SK-N-SH (cell line): ENCODE measurements at regions not wholly inside any gene's neighbourhood (a gene's known extent, or its start where the extent isn't known, plus 50 kb on each side); places are given as distances from the start of the nearest gene placed in this dataset.

Source experiments
- CTCF ChIA-PET: fragments of 300-600, 350-600 bp; formaldehyde crosslinking; extraction: SDS; loops from one replicate; lab custom pipeline; 2021; lab: Yijun Ruan, JAX
- POLR2A ChIA-PET: fragments of 350-600 bp; sonication (Branson Sonifier 250); formaldehyde crosslinking; extraction: SDS; loops from one replicate; lab custom pipeline; 2020; ENCODE audit warnings: antibody characterized with exemption, inconsistent platforms; lab: Yijun Ruan, JAX
- DNase-seq: peaks from one replicate; pipeline ENCODE4 v3.0.0; 2012
- H2AFZ ChIP-seq: fragments of 200-600 bp; sonication (generic); 2 replicates; pipeline ENCODE4 v1.8.1; 2016; ENCODE audit warnings: antibody characterized with exemption, mild to moderate bottlenecking, low read depth
- H3F3A ChIP-seq: fragments of 200-600 bp; sonication (generic); replicated peaks from 2 replicates; pipeline ENCODE3; 2016; ENCODE audit warnings: antibody characterized with exemption, mild to moderate bottlenecking; ENCODE audit not compliant: insufficient read depth
- H3K27ac ChIP-seq, 2 experiments: fragments of 200-500 bp in 1 of 2; fragments of 200-600 bp in 1 of 2; sonication (Bioruptor generic) in 1 of 2; sonication (generic), shearing (Covaris generic) in 1 of 2; 2 replicates each; pipeline versions ENCODE4 v1.5.1 to v1.6.1; 2014 to 2016; ENCODE audit warnings: low read depth in 2 of 2, inconsistent platforms in 1 of 2, low read length in 1 of 2, mild to moderate bottlenecking in 1 of 2, mixed read lengths in 1 of 2
- H3K27me3 ChIP-seq: fragments of 200-600 bp; sonication (generic), shearing (Covaris generic); 2 replicates; pipeline ENCODE4 v1.6.1; 2016; ENCODE audit warnings: mixed run types; ENCODE audit not compliant: insufficient read depth
- H3K36me3 ChIP-seq, 2 experiments: fragments of 200-500 bp in 1 of 2; fragments of 200-600 bp in 1 of 2; sonication (Bioruptor generic) in 1 of 2; sonication (generic) in 1 of 2; replicated peaks in 1 of 2; 2 replicates each; pipeline versions ENCODE3 to v1.5.1; 2014 to 2016; ENCODE audit warnings: low read length in 1 of 2, mild to moderate bottlenecking in 1 of 2; ENCODE audit not compliant: insufficient read depth in 2 of 2, control insufficient read depth in 1 of 2
- H3K4me1 ChIP-seq, 2 experiments: fragments of 200-500 bp in 1 of 2; fragments of 200-600 bp in 1 of 2; sonication (Bioruptor generic) in 1 of 2; sonication (generic), shearing (Covaris generic) in 1 of 2; 2 replicates each; pipeline versions ENCODE4 v1.5.1 to v1.6.1; 2014 to 2016; ENCODE audit warnings: low read depth in 1 of 2, low read length in 1 of 2, mixed run types in 1 of 2; ENCODE audit not compliant: insufficient read depth in 2 of 2, control insufficient read depth in 1 of 2
- H3K4me2 ChIP-seq: fragments of 200-600 bp; sonication (generic), shearing (Covaris generic); 2 replicates; pipeline ENCODE4 v1.6.1; 2017; ENCODE audit warnings: mixed run types
- H3K4me3 ChIP-seq, 2 experiments: fragments of 200-500 bp in 1 of 2; fragments of 200-600 bp in 1 of 2; sonication (Bioruptor generic) in 1 of 2; sonication (generic), shearing (Covaris generic) in 1 of 2; 2 replicates each; pipeline versions ENCODE4 v1.5.1 to v1.8.1; 2014 to 2016; ENCODE audit warnings: low read depth in 2 of 2, inconsistent platforms in 1 of 2, low read length in 1 of 2, mild to moderate bottlenecking in 1 of 2, mixed read lengths in 1 of 2, moderate library complexity in 1 of 2
- H3K79me2 ChIP-seq: fragments of 200-600 bp; sonication (generic); 2 replicates; pipeline ENCODE4 v1.8.1; 2017; ENCODE audit warnings: mild to moderate bottlenecking; ENCODE audit not compliant: insufficient read depth
- H3K9ac ChIP-seq: fragments of 200-600 bp; sonication (generic); 2 replicates; pipeline ENCODE4 v1.6.1; 2017; ENCODE audit warnings: mixed run types
- H3K9me2 ChIP-seq: fragments of 200-600 bp; sonication (generic); 2 replicates; pipeline ENCODE4 v1.6.1; 2017; ENCODE audit warnings: mixed run types
- H3K9me3 ChIP-seq: fragments of 200-600 bp; sonication (generic); 2 replicates; pipeline ENCODE4 v1.6.1; 2017; ENCODE audit warnings: mixed run types, mild to moderate bottlenecking, moderate library complexity
- H4K20me1 ChIP-seq: fragments of 200-600 bp; sonication (generic); 2 replicates; pipeline ENCODE4 v1.6.1; 2017; ENCODE audit warnings: mild to moderate bottlenecking, mixed run types; ENCODE audit not compliant: insufficient read depth
- ELF1 ChIP-seq: IDR thresholded peaks from 2 replicates; pipeline ENCODE4 v1.4.0; 2012
- FOSL2 ChIP-seq: IDR thresholded peaks from 2 replicates; pipeline ENCODE4 v1.4.0; 2012; ENCODE audit warnings: low read depth, mild to moderate bottlenecking, moderate library complexity, borderline replicate concordance
- FOXM1 ChIP-seq: IDR thresholded peaks from 2 replicates; pipeline ENCODE4 v1.4.0; 2012; ENCODE audit warnings: low read depth, mild to moderate bottlenecking
- GABPA ChIP-seq: IDR thresholded peaks from 2 replicates; pipeline ENCODE4 v1.4.0; 2012; ENCODE audit warnings: low read depth, mild to moderate bottlenecking
- MEF2A ChIP-seq: IDR thresholded peaks from 2 replicates; pipeline ENCODE4 v1.4.0; 2012; ENCODE audit warnings: low read depth, borderline replicate concordance
- MXI1 ChIP-seq: IDR thresholded peaks from 2 replicates; pipeline ENCODE4 v1.6.1; 2012; ENCODE audit warnings: mild to moderate bottlenecking, low read depth, low read length, improper control_type of control experiment
- RAD21 ChIP-seq: IDR thresholded peaks from 2 replicates; pipeline ENCODE4 v1.6.1; 2012; ENCODE audit warnings: mild to moderate bottlenecking, low read length
- RFX5 ChIP-seq: IDR thresholded peaks from 2 replicates; pipeline ENCODE4 v1.6.1; 2012; ENCODE audit warnings: mild to moderate bottlenecking, improper control_type of control experiment, low read length
- RXRA ChIP-seq: IDR thresholded peaks from 2 replicates; pipeline ENCODE4 v1.4.0; 2012; ENCODE audit warnings: low read depth, mild to moderate bottlenecking, borderline replicate concordance
- TAF1 ChIP-seq: IDR thresholded peaks from 2 replicates; pipeline ENCODE4 v1.6.1; 2012; ENCODE audit warnings: low read depth, mild to moderate bottlenecking, low read length, moderate library complexity, borderline replicate concordance
- TEAD4 ChIP-seq: IDR thresholded peaks from 2 replicates; pipeline ENCODE4 v1.4.0; 2012; ENCODE audit warnings: mild to moderate bottlenecking, borderline replicate concordance; ENCODE audit not compliant: insufficient read depth
- ZBTB33 ChIP-seq: IDR thresholded peaks from 2 replicates; pipeline ENCODE4 v1.4.0; 2012; ENCODE audit warnings: low read depth, borderline replicate concordance
- TF ChIP-seq, protein P1 (sequence below): IDR thresholded peaks from 2 replicates; pipeline ENCODE4 v1.6.1; 2012; ENCODE audit warnings: mild to moderate bottlenecking, low read depth, low read length, moderate library complexity
- TF ChIP-seq, protein P2 (sequence below): IDR thresholded peaks from 2 replicates; pipeline ENCODE4 v1.4.0; 2012; ENCODE audit warnings: low read depth, borderline replicate concordance
- TF ChIP-seq, protein P3 (sequence below): fragments of 200-600 bp; sonication (generic); IDR thresholded peaks from 2 replicates; pipeline ENCODE4 v1.6.1; 2017; ENCODE audit warnings: antibody characterized with exemption, mild to moderate bottlenecking, moderate library complexity

- no peak for TF ChIP-seq RXRA
Observed at GRCh38 chr15:61720197-61720704, 340.0 kb downstream of the VPS13C start (continued).

GRCh38 chr15:61715082-61715481 lies 345.2 kb downstream of the VPS13C start:
- no peaks in the 10 kb centered on the region for H3K36me3 ChIP-seq
- ChIA-PET POLR2A (no interaction called here), CTCF (interaction anchor here (2.1 to 2.2 kb wide), 2 partner anchors 8 to 17 kb away, joined by 7 to 8 read pairs; no protein-coding TSS in a partner anchor)
- no peak overlapping the region for H3K4me2 ChIP-seq
- TF ChIP-seq, protein P1, sequence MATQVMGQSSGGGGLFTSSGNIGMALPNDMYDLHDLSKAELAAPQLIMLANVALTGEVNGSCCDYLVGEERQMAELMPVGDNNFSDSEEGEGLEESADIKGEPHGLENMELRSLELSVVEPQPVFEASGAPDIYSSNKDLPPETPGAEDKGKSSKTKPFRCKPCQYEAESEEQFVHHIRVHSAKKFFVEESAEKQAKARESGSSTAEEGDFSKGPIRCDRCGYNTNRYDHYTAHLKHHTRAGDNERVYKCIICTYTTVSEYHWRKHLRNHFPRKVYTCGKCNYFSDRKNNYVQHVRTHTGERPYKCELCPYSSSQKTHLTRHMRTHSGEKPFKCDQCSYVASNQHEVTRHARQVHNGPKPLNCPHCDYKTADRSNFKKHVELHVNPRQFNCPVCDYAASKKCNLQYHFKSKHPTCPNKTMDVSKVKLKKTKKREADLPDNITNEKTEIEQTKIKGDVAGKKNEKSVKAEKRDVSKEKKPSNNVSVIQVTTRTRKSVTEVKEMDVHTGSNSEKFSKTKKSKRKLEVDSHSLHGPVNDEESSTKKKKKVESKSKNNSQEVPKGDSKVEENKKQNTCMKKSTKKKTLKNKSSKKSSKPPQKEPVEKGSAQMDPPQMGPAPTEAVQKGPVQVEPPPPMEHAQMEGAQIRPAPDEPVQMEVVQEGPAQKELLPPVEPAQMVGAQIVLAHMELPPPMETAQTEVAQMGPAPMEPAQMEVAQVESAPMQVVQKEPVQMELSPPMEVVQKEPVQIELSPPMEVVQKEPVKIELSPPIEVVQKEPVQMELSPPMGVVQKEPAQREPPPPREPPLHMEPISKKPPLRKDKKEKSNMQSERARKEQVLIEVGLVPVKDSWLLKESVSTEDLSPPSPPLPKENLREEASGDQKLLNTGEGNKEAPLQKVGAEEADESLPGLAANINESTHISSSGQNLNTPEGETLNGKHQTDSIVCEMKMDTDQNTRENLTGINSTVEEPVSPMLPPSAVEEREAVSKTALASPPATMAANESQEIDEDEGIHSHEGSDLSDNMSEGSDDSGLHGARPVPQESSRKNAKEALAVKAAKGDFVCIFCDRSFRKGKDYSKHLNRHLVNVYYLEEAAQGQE = no peak
- TF ChIP-seq GABPA = no peak
- TF ChIP-seq MEF2A = no peak
- no peak for TF ChIP-seq MXI1
- TF ChIP-seq FOSL2 = no peak
- no peak for TF ChIP-seq TEAD4
- no peak for TF ChIP-seq RFX5
- TF ChIP-seq RAD21 = no peak
- TF ChIP-seq, protein P2, sequence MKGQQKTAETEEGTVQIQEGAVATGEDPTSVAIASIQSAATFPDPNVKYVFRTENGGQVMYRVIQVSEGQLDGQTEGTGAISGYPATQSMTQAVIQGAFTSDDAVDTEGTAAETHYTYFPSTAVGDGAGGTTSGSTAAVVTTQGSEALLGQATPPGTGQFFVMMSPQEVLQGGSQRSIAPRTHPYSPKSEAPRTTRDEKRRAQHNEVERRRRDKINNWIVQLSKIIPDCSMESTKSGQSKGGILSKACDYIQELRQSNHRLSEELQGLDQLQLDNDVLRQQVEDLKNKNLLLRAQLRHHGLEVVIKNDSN = no peak
- TF ChIP-seq ELF1 = no peak
- no peak for TF ChIP-seq ZBTB33
- TF ChIP-seq FOXM1 = no peak
- TF ChIP-seq, protein P3, sequence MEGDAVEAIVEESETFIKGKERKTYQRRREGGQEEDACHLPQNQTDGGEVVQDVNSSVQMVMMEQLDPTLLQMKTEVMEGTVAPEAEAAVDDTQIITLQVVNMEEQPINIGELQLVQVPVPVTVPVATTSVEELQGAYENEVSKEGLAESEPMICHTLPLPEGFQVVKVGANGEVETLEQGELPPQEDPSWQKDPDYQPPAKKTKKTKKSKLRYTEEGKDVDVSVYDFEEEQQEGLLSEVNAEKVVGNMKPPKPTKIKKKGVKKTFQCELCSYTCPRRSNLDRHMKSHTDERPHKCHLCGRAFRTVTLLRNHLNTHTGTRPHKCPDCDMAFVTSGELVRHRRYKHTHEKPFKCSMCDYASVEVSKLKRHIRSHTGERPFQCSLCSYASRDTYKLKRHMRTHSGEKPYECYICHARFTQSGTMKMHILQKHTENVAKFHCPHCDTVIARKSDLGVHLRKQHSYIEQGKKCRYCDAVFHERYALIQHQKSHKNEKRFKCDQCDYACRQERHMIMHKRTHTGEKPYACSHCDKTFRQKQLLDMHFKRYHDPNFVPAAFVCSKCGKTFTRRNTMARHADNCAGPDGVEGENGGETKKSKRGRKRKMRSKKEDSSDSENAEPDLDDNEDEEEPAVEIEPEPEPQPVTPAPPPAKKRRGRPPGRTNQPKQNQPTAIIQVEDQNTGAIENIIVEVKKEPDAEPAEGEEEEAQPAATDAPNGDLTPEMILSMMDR = no peak
- TF ChIP-seq TAF1 = no peak
- no peak for DNase-seq
- no peaks in the 10 kb centered on the region for H3K4me1 ChIP-seq
- H3K9me3 ChIP-seq = no peaks in the 10 kb centered on the region
- no peaks in the 10 kb centered on the region for H3K27me3 ChIP-seq
- no peaks in the 10 kb centered on the region for H3K79me2 ChIP-seq
- no peaks in the 10 kb centered on the region for H3K9me2 ChIP-seq
- H3K27ac ChIP-seq = no peak overlapping the region
- no peaks in the 10 kb centered on the region for H4K20me1 ChIP-seq
- no peak overlapping the region for H2AFZ ChIP-seq
- H3K9ac ChIP-seq = no peak overlapping the region
- H3F3A ChIP-seq = no peaks in the 10 kb centered on the region
- no peak overlapping the region for H3K4me3 ChIP-seq
